ENCODE measurements at regions not wholly inside any gene's neighbourhood (a gene's known extent, or its start where the extent isn't known, plus 50 kb on each side); places are given as distances from the start of the nearest gene placed in this dataset.
A peak's percentile ranks its signal among the peaks of the same experiment; 100 is the strongest.
"Not testable (repeated sequence)": the region's sequence is repeated elsewhere in the genome, so short reads cannot be mapped to it uniquely, and the experiment has no call there.

DNA sequence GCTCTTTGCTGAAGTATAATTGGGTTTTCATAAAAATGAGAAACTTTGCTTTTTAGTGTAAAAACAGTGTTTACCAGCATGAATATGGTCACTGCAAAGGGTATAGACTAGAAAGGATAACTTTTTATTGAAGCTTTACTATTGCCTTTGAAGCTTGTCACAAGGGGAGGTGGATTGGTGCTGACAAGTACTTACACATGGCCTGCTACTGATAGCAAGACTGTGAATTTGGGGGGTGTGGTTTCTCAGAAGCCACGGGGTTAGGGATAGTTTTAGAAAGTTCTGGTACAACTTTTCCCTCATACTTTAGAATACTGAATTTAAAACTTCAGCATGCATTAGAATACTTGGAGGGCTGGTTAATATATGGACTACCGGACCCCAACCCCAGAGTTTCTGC lies 294.1 kb downstream of the SOCS6 start:
- Mint-ChIP-seq H3K9me3 (peaks cover 10% of the 10 kb centered on the region), H3K27me3 (no peaks in the 10 kb centered on the region), H3K4me1 (ENCODE audit: unreplicated experiment) (no peaks in the 10 kb centered on the region), H3K27ac (no peak overlapping the region), H3K36me3 (no peaks in the 10 kb centered on the region), H3K4me3 (no peak overlapping the region)
- DNase-seq (ENCODE audit: extremely low spot score, unreplicated experiment) = no peak
- TF ChIP-seq, protein P1, sequence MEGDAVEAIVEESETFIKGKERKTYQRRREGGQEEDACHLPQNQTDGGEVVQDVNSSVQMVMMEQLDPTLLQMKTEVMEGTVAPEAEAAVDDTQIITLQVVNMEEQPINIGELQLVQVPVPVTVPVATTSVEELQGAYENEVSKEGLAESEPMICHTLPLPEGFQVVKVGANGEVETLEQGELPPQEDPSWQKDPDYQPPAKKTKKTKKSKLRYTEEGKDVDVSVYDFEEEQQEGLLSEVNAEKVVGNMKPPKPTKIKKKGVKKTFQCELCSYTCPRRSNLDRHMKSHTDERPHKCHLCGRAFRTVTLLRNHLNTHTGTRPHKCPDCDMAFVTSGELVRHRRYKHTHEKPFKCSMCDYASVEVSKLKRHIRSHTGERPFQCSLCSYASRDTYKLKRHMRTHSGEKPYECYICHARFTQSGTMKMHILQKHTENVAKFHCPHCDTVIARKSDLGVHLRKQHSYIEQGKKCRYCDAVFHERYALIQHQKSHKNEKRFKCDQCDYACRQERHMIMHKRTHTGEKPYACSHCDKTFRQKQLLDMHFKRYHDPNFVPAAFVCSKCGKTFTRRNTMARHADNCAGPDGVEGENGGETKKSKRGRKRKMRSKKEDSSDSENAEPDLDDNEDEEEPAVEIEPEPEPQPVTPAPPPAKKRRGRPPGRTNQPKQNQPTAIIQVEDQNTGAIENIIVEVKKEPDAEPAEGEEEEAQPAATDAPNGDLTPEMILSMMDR (conservative IDR thresholded peaks at IDR 0.05) = no peak

DNA sequence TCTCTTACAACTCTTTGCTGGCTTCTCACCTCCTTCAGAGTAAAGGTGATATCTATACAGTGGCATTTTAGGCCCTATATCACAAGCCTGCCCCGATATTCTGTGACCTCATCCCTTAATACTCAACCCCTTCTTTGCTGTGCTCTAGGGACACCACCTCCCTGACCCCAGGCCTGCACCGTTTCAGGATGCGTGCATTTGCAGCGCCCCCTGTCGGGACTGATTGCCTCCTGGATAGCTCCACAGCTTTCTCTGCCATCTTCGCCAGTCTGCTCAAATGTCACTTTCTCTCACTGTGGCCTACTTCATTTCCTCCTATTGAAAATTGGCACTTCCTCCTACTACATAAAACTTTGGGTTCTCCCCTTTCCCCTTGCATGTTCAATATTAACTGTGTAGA lies 289.6 kb downstream of the SOCS6 start:
- Mint-ChIP-seq H3K27ac (no peak overlapping the region), H3K4me1 (ENCODE audit: unreplicated experiment) (no peaks in the 10 kb centered on the region), H3K36me3 (no peaks in the 10 kb centered on the region), H3K9me3 (no peaks in the 10 kb centered on the region), H3K27me3 (no peaks in the 10 kb centered on the region), H3K4me3 (no peak overlapping the region)
- DNase-seq (ENCODE audit: extremely low spot score, unreplicated experiment) = no peak
- TF ChIP-seq, protein P1 (conservative IDR thresholded peaks at IDR 0.05) = peak; percentile 55

DNA sequence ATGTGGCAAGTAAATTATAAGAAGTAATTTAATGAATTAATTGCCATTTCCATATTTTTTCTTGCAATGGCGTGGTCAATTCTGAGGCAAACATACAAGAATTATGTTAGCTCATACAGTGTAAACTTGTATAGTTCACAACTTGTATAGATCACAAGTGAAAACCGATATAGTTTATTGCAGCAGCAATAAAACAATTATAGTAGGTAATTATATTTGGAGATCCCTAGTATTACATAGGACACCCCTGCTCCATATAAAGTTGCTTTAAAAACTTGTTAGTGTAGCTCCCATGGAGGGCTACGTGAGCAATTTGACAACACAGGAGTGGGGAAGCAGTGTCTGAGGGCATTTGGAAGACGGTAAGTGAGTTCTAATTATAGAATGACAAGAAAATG lies 288.2 kb downstream of the SOCS6 start:
- Mint-ChIP-seq H3K4me1 (ENCODE audit: unreplicated experiment) (no peaks in the 10 kb centered on the region), H3K4me3 (no peak overlapping the region), H3K27ac (no peak overlapping the region), H3K9me3 (no peaks in the 10 kb centered on the region), H3K27me3 (no peaks in the 10 kb centered on the region), H3K36me3 (no peaks in the 10 kb centered on the region)
- no peak for DNase-seq (ENCODE audit: extremely low spot score, unreplicated experiment)
- TF ChIP-seq, protein P1 (conservative IDR thresholded peaks at IDR 0.05) = no peak

DNA sequence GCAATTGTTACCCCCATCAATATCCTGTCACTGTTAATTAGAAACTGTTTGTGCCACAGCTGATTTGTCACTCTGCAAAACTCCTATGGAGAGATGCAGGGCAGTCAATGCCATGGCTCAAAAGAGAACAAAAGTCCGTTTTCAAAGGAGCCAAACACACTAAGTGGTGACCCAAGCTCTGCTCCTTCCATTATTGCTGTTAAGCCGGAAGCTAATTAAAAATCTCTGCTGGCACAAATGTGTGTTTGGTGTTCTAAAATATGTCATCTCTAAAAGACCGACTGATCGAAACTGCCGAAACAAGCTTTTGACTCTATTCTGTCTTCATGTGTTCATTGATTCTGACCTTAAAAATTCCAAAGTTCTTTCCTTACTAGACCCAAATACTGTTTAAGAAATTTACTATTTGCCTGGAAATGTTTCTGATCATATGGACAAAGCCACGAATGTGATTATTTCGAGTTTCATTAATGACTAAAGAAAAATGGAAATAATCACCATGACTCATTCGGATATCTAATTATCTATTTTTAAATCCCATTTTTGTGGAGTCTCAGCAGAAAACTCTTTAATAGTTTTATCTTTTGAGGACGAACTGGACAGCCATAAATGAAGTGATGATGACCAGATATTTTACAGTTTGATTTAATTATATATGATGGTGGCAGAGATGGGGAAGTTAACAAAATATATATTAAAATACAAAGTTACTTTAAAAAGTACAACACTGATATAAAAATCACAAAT lies 287.6 kb downstream of the SOCS6 start:
- no peaks in the 10 kb centered on the region for H3K36me3 Mint-ChIP-seq
- no peak overlapping the region for H3K27ac Mint-ChIP-seq
- no peak overlapping the region for H3K4me3 Mint-ChIP-seq
- no peaks in the 10 kb centered on the region for H3K4me1 Mint-ChIP-seq (ENCODE audit: unreplicated experiment)
- TF ChIP-seq, protein P1 (conservative IDR thresholded peaks at IDR 0.05) = no peak
- H3K27me3 Mint-ChIP-seq = no peaks in the 10 kb centered on the region
- no peak for DNase-seq (ENCODE audit: extremely low spot score, unreplicated experiment)
- H3K9me3 Mint-ChIP-seq = no peaks in the 10 kb centered on the region

DNA sequence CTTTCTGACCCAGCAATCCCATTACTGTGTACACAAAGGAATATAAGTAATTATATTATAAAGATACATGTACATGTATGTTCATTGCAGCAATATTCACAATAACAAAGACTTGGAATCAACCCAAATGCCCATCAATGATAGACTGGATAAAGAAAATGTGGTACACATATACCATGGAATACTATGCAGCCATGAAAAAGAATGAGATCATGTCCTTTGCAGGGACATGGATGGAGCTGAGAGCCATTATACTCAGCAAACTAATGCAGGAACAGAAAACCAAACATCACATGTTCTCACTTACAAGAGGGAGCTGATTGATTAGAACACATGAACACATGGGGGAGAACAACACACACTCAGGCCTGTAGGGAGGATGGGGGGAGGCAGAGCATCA lies 286.1 kb downstream of the SOCS6 start:
- not testable (repeated sequence) for DNase-seq (ENCODE audit: extremely low spot score, unreplicated experiment); H3K9me3 Mint-ChIP-seq; H3K4me3 Mint-ChIP-seq; H3K4me1 Mint-ChIP-seq (ENCODE audit: unreplicated experiment); H3K27ac Mint-ChIP-seq; H3K36me3 Mint-ChIP-seq; H3K27me3 Mint-ChIP-seq

DNA sequence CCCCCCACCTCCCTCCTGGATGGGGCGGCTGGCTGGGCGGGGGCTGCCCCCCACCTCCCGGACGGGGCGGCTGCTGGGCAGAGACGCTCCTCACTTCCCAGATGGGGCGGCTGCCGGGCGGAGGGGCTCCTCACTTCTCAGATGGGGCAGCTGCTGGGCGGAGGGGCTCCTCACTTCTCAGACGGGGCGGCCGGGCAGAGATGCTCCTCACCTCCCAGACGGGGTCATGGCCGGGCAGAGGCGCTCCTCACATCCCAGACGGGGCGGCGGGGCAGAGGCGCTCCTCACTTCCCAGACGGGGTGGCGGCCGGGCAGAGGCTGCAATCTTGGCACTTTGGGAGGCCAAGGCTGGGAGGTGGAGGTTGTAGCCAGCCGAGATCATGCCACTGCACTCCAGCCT lies 280.8 kb downstream of the SOCS6 start:
- H3K4me1 Mint-ChIP-seq (ENCODE audit: unreplicated experiment) = not testable (repeated sequence)

DNA sequence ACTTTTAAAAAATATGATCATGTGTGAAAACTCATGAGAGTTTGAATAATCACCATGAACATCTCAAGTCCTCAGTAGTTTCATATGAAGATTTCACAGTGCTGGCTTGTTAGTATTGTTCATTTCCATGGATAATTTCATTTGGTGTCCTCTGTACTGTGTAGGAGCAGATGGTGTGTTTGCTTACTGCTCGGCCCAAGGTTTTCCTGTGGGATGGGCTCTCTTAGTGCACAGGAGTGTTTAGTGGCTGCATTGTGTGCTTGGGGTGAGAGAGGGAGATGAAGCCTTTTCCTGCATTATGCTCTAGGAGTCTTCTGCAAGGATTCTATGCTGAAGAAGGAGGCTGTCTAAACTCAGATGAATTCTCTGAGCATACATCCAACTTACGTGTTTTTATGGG lies 270.6 kb downstream of the SOCS6 start:
- H3K27me3 Mint-ChIP-seq = peaks cover 4% of the 10 kb centered on the region
- no peaks in the 10 kb centered on the region for H3K4me1 Mint-ChIP-seq (ENCODE audit: unreplicated experiment)
- H3K27ac Mint-ChIP-seq = no peak overlapping the region
- no peaks in the 10 kb centered on the region for H3K9me3 Mint-ChIP-seq
- no peaks in the 10 kb centered on the region for H3K36me3 Mint-ChIP-seq
- TF ChIP-seq, protein P1 (conservative IDR thresholded peaks at IDR 0.05) = no peak
- no peak for DNase-seq (ENCODE audit: extremely low spot score, unreplicated experiment)
- no peak overlapping the region for H3K4me3 Mint-ChIP-seq

More for the DNA sequence above, 280.8 kb downstream of the SOCS6 start:
- not testable (repeated sequence) for H3K4me3 Mint-ChIP-seq; H3K27me3 Mint-ChIP-seq; H3K9me3 Mint-ChIP-seq; DNase-seq (ENCODE audit: extremely low spot score, unreplicated experiment); H3K36me3 Mint-ChIP-seq; H3K27ac Mint-ChIP-seq

Measured in type B pancreatic cell (in vitro differentiated cells).